ENCODE measurements at regions not wholly inside any gene's neighbourhood (a gene's known extent, or its start where the extent isn't known, plus 50 kb on each side); places are given as distances from the start of the nearest gene placed in this dataset.

DNA sequence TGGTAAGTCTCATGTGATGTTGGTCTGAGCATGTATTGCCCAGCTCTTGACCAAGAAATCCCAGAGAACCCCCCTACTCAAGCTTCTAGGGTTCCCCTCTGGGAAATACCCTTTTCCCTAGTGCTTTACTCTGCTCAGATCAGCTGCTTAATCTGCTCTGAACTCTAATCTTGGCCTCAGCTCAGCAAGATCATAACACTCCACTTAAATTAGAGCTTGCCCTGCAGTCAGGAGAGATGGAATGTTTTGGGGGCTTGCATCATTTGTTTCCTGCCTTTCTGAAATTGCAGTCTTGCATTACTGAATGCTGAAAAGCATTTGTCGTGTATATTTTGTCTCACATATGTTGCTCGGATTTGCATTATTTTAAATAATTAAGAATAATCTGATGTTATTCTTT is 1153.6 kb downstream of the FSTL5 start:
- TF ChIP-seq EZH2 (IDR thresholded peaks at IDR 0.05; ENCODE audit: low read length, missing control alignments) (no peak), CTCF (conservative IDR thresholded peaks at IDR 0.05 in 1 of 2, IDR thresholded peaks at IDR 0.05 in 1 of 2; ENCODE audit: low read depth in 1 of 2, low read length in 2 of 2) (no peak)
- Histone ChIP-seq H2AFZ (ENCODE audit: low read length) (no peak overlapping the region), H3K27ac (ENCODE audit: insufficient read depth, low read length) (no peak overlapping the region), H3K9me3 (ENCODE audit: control insufficient read depth, insufficient read depth, low read depth, low read length) (no peaks in the 10 kb centered on the region), H3K36me3 (ENCODE audit: control insufficient read depth, insufficient read depth, low read length) (no peaks in the 10 kb centered on the region), H3K4me2 (ENCODE audit: extremely low read depth, insufficient read depth, low read length) (no peak overlapping the region), H3K9ac (ENCODE audit: insufficient read depth, low read length) (no peak overlapping the region), H3K27me3 (ENCODE audit: control insufficient read depth, insufficient read depth, low read length) (no peaks in the 10 kb centered on the region), H4K20me1 (ENCODE audit: control insufficient read depth, extremely low read depth, insufficient read depth, low read length) (no peaks in the 10 kb centered on the region), H3K4me1 (ENCODE audit: control insufficient read depth, extremely low read depth, insufficient read depth, low read length) (no peaks in the 10 kb centered on the region), H3K79me2 (ENCODE audit: control insufficient read depth, insufficient read depth, low read length) (no peaks in the 10 kb centered on the region), H3K4me3 (replicated peaks in 1 of 4; ENCODE audit: control extremely low read depth in 1 of 4, insufficient read depth in 1 of 4, low read depth in 3 of 4, low read length in 4 of 4) (no peak overlapping the region)
- no peak for DNase-seq (ENCODE audit: low read depth in 2 of 2)

Measured in fibroblast of lung (primary cell).